ENCODE measurements at regions not wholly inside any gene's neighbourhood (a gene's known extent, or its start where the extent isn't known, plus 50 kb on each side); places are given as distances from the start of the nearest gene placed in this dataset.

DNA sequence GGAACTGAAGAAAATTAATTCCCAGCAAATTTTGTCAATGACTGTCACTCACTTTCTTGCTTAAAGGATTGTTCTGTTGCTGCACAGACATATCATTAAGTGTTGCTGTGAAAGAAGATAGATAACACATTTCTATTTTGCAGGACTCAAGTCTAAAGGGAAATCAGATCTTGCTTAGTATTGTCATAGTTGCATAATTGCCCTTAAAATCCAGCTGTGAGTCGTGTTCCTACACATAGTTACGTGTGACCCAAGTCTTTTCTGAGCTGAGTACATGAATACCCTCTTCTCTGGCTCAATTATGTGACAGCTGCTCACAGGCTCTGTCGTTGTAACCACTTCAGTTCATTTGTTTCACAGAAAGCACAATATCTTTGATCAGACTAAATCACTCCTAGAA, 390.8 kb downstream of the DTWD2 start:
- WGBS (ENCODE audit: extremely low coverage, insufficient read length, low lambda C conversion rate) = no CpG with 5 or more reads among the region's 3 CpGs
- Histone ChIP-seq H4K8ac (replicated peaks; ENCODE audit: insufficient read length, low read depth, low read length) (no peak overlapping the region), H3K4me2 (ENCODE audit: insufficient read depth, insufficient read length, low read length) (no peak overlapping the region)

More for the DNA sequence above, 390.8 kb downstream of the DTWD2 start:
- no peak overlapping the region for H2BK5ac ChIP-seq (ENCODE audit: insufficient read length, low read length)
- Mint-ChIP-seq H3K4me1 (no peaks in the 10 kb centered on the region), H3K27me3 (ENCODE audit: low read depth) (no peaks in the 10 kb centered on the region), H3K36me3 (ENCODE audit: insufficient read depth in 1 of 3, low read depth in 3 of 3) (no peaks in the 10 kb centered on the region), H3K27ac (no peak overlapping the region), H3K9me3 (no peaks in the 10 kb centered on the region; a peak in 1 of 5 replicates), H3K4me3 (no peak overlapping the region)
- H4K5ac ChIP-seq (ENCODE audit: insufficient read length, low read depth, low read length) = no peak overlapping the region
- no peak overlapping the region for H3T11ph ChIP-seq (ENCODE audit: low read length)
- H3K18ac ChIP-seq (ENCODE audit: insufficient read length, low read depth, low read length) = no peak overlapping the region
- no peak overlapping the region for H3K14ac ChIP-seq (ENCODE audit: insufficient read depth, low read length)
- H2BK120ac ChIP-seq (ENCODE audit: low read depth, low read length, poor library complexity, severe bottlenecking) = no peak overlapping the region
- no peak overlapping the region for H3K27ac ChIP-seq (ENCODE audit: insufficient read length, low read depth, low read length)
- no peaks in the 10 kb centered on the region for H3K27me3 ChIP-seq (ENCODE audit: insufficient read depth, low read length)
- H3K23ac ChIP-seq (ENCODE audit: insufficient read length, low read depth, low read length) = no peak overlapping the region
- H2BK15ac ChIP-seq (ENCODE audit: low read depth, low read length) = no peak overlapping the region
- H3K79me1 ChIP-seq (ENCODE audit: insufficient read depth, low read depth, low read length, poor library complexity, severe bottlenecking) = no peaks in the 10 kb centered on the region
- H3K4me1 ChIP-seq (ENCODE audit: insufficient read depth, low read length) = no peaks in the 10 kb centered on the region
- no peak overlapping the region for H3K4ac ChIP-seq (ENCODE audit: low read depth, low read length)
- no peaks in the 10 kb centered on the region for H3K79me2 ChIP-seq (ENCODE audit: insufficient read depth, low read length)
- DNase-seq = no peak
- no peaks in the 10 kb centered on the region for H3K23me2 ChIP-seq (ENCODE audit: insufficient read length, low read depth, low read length, poor library complexity, severe bottlenecking)
- no peak overlapping the region for H2BK12ac ChIP-seq (ENCODE audit: insufficient read length, low read depth, low read length)
- TF ChIP-seq CTCF (conservative IDR thresholded peaks at IDR 0.05) = no peak
- H2AK5ac ChIP-seq (ENCODE audit: insufficient read length, low read length) = no peak overlapping the region
- no peaks in the 10 kb centered on the region for H3K9me3 ChIP-seq (ENCODE audit: control insufficient read depth, low read depth, low read length)
- H2AFZ ChIP-seq (ENCODE audit: low read length) = no peak overlapping the region
- no peak overlapping the region for H3K56ac ChIP-seq (ENCODE audit: insufficient read length, low read depth, low read length)
- H2BK20ac ChIP-seq (ENCODE audit: low read depth, low read length, poor library complexity, severe bottlenecking) = no peak overlapping the region
- H4K91ac ChIP-seq (ENCODE audit: insufficient read length, low read depth, low read length) = no peak overlapping the region
- H4K20me1 ChIP-seq (ENCODE audit: control insufficient read depth, insufficient read depth, insufficient read length) = no peaks in the 10 kb centered on the region
- no peak overlapping the region for H3K9ac ChIP-seq (ENCODE audit: extremely low read depth, insufficient read length, low read length)
